GM23248 (cell line): ENCODE measurements at regions not wholly inside any gene's neighbourhood (a gene's known extent, or its start where the extent isn't known, plus 50 kb on each side); places are given as distances from the start of the nearest gene placed in this dataset.

Experiments
- EZH2 ChIP-seq: fragments of 200-600 bp; sonication (generic); IDR thresholded peaks from 2 replicates; pipeline ENCODE4 v1.6.1; 2018; ENCODE audit warnings: antibody characterized with exemption, mild to moderate bottlenecking; ENCODE audit not compliant: insufficient read depth, poor library complexity, severe bottlenecking
- EZH2phosphoT487 ChIP-seq: fragments of 200-600 bp; sonication (generic); IDR thresholded peaks from 2 replicates; pipeline ENCODE4 v1.6.1; 2018; ENCODE audit warnings: antibody characterized with exemption, moderate library complexity, mild to moderate bottlenecking, low read depth; ENCODE audit not compliant: insufficient read depth

DNA sequence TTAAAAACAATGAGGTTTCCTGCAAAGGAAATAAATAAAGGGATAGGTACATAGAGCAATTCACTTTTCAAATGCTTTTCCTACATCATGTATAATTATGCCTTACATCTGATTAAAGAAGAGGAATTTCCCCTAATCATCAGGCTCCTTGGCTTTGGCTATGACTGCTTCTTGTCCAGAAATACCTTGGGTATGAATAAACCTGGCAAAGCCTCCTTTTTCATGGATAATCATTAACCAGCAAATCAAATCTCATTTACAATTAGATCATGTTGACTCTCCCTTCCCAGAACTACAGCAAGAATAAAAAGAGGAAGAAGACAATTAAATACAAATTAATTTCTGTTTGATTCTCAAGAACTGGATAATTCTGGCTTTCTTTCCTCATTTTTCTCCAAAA, 58.0 kb upstream of the CD2AP start:
- TF ChIP-seq EZH2 (no peak), EZH2phosphoT487 (no peak)
